ENCODE measurements at regions not wholly inside any gene's neighbourhood (a gene's known extent, or its start where the extent isn't known, plus 50 kb on each side); places are given as distances from the start of the nearest gene placed in this dataset.
"Not testable (repeated sequence)": the region's sequence is repeated elsewhere in the genome, so short reads cannot be mapped to it uniquely, and the experiment has no call there.

DNA sequence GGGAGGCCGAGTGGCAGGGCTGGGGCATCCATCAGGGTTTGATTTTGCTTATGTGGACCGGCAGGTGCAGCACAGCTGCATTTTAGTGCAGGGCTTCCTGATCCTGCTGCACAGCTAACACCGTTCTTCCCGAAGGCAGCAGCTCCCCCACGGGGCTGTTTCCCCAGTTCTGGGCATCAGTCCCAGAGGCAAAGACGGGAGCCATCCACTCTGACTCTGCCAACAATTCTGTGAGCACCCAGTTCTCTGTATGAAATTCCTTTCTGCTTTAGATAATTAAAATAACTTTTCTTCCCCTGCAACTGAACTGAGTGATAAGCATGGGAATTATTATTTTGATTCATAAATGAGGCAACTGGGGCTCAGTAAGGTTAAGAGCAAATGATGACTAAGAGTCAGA lies 262.9 kb upstream of the ATP10A start:
- no peak for DNase-seq (ENCODE audit: low read depth in 3 of 3)

DNA sequence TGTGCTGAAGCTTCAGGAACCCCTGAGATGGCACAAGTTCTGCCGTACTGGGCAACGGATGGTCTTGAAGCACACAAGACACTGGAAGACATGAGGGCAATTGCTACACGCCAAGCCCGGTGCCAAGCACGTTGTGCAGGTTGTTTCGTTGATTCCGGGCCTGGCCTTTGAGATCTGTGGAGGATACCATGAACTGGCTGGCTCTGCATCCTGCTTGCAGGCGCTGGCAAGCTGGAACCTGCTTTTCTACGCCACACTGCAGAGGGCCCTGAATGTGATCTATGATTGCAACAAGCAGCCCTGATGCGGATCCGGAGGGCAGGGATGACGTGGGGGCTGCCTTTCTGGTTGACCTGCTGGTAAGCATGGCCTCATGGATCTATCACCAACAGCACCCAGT lies 262.5 kb upstream of the ATP10A start:
- DNase-seq (ENCODE audit: low read depth in 3 of 3) = no peak

DNA sequence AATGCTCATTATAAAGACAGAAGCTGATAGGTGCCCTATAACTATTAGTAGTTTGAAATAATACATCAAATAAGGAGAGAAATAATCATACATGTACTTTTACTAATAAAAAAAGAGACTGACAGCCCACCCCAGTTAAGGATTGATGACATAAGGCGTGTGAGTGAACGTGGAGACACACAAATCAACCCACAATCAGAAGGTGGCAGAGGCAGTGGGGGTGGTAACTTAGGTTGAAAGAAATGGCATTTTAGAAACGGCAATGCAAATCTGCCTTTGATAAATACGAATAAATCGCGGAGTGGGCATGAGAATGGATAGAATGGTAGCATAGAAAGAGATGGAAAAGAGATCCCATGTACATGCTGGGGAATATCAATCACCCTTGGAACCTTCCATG lies 256.2 kb upstream of the ATP10A start:
- DNase-seq (ENCODE audit: low read depth in 3 of 3) = no peak

DNA sequence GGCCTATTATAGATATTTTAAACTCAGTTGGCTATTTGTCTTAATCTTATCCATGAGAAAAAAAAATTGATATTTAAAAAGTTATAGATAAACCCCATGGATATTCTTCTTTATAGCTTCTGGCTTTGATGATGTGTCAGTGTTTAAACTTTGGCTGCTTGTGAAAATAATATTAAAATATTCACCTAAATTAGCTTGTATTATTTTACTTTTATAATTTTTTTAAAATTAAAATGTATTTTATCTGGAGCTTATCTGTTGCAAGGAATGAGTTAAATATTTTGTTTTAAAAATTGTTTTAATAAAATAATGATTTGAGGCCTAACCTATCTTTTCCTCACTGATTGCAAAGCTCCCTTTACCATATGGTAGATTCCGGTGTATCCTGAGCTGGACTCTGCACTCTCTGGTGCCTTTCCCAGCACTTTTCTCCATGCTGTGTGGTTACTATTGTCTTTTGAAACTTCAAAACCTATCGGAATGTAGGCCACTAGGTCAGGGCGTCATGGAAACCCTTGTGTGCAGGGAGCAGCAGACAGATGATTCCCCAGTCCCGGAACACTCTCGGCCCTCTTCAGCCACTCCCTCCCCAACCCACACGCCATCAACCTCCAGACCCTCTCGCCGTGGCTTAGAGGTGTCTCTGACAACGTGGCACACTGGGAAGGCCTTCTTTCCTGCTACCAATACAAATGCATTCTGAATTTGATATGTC lies 252.3 kb upstream of the ATP10A start:
- DNase-seq (ENCODE audit: low read depth in 3 of 3) = no peak

DNA sequence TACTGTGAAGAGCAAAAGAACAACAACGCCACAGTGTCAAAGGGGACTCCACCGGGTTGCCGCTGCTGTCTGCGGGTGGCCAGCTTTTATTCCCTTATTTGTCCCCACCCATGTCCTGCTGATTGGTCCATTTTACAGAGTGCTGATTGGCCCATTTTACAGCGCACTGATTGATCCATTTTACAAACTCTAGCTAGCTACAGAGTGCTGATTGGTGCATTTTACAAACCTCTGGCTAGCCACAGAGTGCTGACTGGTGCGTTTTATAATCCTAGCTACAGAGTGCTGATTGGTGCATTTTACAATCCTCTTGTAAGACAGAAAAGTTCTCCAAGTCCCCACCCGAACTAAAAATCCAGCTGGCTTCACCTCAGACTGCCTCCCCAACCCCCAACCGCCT lies 251.0 kb upstream of the ATP10A start:
- DNase-seq (ENCODE audit: low read depth in 3 of 3) = not testable (repeated sequence)

DNA sequence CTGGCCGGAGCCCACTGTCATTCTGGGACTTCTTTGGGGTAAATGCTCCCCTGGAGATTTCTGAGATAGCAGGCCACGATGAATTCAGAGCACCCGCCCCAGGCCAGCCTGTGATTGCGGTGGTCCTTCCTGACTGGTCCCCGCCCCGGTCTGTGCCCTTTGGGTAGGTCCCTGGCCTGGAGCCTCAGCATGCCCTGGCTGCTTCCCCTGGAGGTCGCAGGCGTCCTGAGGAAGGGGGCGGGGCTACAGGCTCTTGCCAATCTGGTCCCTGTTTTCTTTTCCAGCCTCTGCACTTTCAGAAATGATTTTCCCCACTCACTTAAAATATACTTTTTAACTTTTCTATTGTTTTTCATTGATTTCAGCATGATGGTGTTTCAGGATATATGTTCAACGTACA lies 250.2 kb upstream of the ATP10A start:
- DNase-seq (ENCODE audit: low read depth in 3 of 3) = no peak

DNA sequence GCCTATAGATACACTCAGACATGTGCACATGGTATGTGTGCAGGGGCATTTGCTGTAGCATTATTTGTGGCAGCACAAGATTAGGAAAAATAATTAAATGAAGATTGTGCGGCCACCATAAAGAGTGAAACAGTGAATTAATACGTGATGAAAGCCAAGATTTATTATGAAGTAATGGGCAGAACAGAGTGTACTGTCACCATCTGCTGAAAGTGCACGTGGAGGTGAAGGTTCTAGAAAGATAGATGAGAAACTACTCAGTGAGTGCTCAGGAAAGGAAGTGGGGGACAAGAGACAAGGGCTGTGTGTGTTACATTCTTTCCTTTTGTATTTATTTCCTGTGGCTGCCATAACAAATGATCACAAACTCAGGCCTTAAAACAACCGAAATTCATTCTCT lies 246.1 kb upstream of the ATP10A start:
- no peak for DNase-seq (ENCODE audit: low read depth in 3 of 3)

DNA sequence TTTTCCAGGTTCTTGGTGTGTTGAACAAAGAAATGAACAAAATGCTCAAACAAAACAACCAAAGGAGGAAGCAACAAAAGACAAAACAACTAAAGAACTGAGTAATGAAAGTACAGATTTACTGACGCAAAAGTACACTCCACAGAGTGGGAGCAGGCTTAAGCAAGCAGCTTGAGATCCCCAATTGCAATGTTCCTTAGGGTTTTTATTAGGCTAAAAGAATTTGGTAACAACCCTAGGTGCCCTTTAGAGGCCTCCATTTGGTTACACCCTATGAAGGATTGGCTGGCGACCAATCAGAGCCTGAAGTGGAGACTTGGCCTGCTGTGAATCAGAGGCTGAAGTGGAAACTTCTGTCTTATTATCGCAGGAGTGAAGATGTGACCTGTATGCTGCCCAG lies 243.4 kb upstream of the ATP10A start:
- DNase-seq (ENCODE audit: low read depth in 3 of 3) = no peak

DNA sequence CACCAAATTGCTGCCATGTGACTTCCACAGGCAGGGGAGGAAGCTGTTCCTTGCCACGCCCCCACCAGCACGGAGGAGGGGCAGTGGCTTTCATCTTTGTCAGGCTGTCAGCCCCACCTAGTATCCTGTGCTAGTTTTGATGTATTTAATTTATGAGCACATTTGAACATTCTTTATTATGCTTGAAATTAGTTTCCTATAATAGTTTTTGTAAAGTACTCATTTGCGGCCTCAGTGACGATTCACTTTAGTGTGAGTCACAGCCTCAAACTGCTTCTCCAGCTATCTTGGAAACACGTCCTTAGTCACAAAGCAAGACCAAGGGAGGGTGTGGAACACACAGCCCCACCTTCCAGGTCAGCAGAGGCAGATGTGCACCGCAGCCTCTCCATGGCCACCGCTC lies 239.9 kb upstream of the ATP10A start:
- DNase-seq (ENCODE audit: low read depth in 3 of 3) = no peak

DNA sequence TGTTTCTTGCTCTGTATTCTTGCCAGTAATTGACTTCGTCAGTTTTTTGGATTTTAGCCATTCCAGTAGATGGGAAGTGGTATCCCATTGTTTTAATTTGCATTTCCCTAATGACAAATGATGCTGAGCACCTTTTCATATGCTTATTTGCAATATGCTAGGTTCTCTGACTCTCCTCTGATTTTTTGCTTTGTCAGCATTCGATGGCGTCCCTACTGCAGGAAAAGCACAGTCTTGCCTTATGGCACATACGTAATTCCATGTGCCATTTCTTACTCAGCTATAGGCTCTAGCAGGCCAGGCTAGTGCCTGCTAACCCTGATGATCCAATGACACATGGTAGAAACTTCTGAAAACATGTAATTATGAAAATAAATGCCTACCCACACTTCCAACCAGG lies 239.2 kb upstream of the ATP10A start:
- no peak for DNase-seq (ENCODE audit: low read depth in 3 of 3)

DNA sequence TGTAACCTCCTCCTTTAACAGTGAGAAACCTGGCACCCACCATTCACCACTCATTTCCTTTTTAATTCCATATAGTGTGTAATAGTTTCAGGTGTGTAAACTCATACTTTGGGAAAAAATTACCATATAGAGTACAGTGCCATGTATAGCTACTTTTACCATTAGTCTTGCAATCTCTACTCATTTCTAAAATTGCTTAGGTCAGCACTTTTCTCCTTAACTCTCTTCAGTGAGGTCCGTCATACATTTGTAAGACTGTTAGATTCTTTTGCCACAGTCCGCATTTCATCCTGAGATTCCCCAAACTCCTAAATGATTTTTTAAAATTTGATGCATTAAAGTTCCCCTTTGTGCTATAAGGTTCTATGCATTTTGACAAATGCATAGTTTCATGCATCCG lies 238.3 kb upstream of the ATP10A start:
- no peak for DNase-seq (ENCODE audit: low read depth in 3 of 3)

DNA sequence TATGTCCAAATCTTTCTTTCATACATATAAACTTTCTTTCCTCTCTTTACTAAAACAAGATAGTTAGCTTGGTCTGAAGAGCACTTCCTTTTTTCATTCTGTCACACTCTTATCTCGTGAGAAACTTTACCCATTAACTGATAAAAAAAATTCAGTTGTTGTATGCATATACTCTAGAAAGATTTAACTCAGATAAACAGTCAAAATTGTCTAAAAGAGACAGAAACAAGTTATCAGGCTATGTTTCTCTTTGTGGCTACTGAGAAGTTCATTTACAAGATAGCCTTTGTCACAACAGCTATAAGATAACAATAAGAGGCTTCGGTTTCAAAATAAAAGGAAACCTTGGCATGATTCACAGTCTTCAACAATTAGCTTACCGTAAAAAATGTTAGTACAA lies 235.7 kb upstream of the ATP10A start:
- DNase-seq (ENCODE audit: low read depth in 3 of 3) = no peak

DNA sequence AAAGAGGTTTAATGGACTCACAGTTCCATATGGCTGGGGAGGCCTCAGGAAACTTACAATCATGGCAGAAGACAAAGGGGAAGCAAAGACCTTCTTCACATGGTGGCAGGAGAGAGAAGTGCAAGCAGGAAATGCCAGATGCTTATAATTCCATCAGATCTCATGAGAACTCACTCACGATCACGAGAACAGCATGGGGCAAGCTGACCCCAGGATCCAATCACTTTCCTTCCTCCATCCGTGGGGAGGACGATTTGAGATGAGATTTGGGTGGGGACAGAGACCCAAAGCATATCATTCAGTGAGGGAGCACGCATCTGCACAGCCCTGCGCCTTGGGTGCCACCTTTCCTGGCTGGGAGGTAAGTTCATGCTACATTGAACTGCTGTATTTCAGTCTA lies 234.1 kb upstream of the ATP10A start:
- no peak for DNase-seq (ENCODE audit: low read depth in 3 of 3)

DNA sequence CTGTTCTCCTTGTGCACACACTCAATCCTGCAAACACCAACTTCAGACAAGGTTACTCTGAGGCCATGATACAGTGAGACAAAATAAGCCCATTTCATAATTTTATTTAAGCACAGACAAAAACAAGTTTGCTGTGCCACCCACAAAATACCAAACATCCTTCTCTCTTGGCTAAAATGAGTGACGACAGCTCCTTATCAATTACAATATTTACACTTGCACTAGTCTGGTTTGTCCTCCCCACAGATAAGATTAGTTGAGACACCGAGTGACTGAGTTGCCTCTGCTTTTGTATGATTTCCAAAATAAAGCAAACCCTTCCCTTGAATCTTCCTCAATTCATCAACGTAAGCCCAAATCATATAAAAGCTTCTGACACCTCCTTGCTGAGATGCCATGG lies 233.5 kb upstream of the ATP10A start:
- DNase-seq (ENCODE audit: low read depth in 3 of 3) = no peak

DNA sequence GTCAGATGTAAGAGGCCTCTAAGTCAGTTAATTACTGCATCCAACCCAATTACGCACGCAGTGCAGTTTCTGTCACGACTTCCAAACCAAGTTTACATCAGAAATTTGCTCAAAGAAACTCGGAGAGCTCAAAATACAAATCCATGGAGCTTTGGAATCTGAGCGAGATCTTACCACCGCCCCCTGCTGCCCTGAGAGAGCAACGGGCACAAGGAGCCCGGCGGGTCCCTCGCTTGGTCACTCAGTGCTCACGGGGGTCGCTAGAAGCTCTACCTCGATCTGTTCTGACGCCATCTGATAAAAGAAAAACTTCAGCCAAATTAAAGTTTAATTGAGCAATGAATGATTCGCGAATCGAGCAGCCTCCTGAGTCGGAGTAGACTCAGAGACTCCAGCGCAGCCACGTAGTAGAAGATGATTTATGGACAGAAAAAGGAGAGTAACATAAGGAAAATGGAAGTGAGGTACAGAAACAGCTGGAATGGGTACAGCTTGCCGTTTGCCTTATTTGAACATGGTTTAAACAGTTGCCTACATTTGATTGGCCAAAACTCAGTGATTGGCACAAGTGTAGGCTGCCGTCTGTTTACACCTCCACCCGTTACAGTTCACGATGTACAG lies 232.7 kb upstream of the ATP10A start:
- no peak for DNase-seq (ENCODE audit: low read depth in 3 of 3)

DNA sequence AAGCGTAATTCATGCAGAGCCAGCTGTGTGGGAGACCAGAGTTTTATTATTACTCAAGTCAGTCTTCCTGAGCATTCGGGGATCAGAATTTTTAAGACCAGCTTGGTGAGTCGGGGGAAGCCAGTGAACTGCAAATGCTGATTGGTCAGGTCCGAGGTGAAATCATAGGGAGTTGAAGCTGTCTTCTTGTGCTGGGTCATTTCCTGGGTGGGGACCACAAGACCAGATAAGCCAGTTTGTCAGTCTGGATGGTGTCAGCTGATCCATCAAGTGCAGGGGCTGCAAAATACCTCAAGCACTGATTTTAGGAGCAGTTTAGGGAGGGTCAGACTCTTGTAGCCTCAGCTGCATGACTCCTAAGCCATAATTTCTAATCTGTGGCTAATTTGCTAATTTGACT lies 228.1 kb upstream of the ATP10A start:
- no peak for DNase-seq (ENCODE audit: low read depth in 3 of 3)

DNA sequence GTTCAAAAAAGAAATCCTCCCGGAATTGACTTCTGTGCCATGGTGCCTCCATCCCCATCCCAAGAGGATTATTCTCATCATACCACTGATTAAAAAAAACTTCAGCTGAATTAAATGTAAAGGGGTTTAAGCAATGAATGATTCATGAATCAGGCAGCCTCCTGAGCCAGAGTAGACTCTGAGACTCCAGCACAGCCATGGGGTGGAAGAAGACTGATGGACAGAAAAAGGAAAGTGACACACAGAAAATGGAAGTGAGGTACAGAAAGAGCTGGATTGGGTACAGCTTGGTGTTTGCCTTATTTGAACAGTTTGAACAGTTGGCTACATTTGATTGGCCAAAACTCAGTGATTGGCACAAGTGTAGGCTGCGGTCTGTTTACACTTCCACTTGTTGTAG lies 224.8 kb upstream of the ATP10A start:
- no peak for DNase-seq (ENCODE audit: low read depth in 3 of 3)

DNA sequence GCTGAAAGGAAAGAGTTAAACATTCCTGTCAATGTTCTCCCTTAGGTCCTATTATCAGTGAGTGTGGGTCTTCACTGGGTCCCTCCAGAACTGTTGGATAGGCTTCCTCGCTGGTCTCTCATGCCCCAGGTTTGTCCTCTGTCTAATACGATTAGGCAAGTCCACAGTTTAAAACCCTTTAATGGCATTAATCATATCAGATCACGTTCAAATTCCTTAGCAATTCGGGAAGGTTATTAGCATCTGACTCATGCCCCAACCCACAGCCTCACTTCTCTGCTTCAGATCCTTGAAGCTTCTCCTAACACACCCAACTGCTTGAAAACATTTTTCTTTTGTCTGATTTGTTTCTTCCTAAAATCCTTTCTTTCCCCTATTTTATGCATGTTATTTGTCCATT lies 224.3 kb upstream of the ATP10A start:
- no peak for DNase-seq (ENCODE audit: low read depth in 3 of 3)

DNA sequence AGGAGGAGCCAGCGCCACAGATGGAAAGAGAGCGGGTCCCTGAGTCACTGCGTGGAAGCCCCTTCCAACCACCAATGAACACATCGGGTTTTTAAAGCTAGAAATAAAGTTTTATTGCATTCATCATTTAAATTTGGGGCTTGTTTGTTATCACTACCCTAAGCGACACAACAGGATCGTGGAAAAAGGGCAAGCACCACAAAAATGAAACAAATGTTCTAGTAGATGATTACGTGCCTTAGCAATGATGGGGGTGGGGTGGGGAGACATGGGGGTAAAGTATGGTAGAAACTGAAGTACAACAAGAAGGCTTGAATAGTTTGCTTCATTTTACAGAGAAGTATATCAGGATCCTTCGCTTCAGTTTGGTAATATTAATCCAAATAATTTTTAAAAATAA lies 221.6 kb upstream of the ATP10A start:
- no peak for DNase-seq (ENCODE audit: low read depth in 3 of 3)

DNA sequence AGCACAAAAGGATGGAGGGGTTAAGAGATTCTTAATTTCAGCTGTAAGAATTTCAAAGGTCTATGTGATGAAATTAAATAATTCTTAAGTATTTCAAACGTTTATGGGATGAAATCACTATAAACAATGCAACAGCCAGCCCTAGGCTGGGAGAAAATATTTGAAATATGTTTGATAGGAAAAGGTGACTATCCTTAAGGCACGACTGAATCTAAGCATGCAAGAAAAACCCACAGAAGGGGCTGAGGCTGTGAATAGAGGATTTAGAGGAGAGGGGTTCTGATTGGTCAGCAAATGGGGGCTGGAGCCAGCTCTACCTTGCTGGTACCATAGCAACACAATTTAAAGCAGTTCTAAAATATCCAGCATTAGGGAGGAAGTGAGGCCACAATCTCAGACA lies 220.8 kb upstream of the ATP10A start:
- DNase-seq (ENCODE audit: low read depth in 3 of 3) = no peak

DNA sequence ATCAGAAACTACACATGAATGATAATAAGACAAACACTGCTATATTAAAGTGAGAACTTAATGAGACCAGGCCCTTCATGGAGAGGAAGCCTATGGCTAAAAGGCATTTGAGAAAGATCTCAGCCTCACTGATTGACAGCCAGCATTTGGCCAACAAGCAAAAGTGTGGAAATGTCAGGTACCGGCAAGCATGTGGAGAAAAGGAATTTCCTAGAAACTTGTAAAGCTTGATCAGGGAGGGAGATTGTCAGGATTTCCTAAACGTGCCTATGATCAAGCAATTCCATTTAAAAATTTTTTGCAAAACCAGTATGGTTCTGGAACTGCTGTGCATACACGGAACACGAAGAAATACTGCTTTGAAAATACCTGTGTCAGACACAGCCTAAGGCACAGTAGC lies 220.3 kb upstream of the ATP10A start:
- no peak for DNase-seq (ENCODE audit: low read depth in 3 of 3)

DNA sequence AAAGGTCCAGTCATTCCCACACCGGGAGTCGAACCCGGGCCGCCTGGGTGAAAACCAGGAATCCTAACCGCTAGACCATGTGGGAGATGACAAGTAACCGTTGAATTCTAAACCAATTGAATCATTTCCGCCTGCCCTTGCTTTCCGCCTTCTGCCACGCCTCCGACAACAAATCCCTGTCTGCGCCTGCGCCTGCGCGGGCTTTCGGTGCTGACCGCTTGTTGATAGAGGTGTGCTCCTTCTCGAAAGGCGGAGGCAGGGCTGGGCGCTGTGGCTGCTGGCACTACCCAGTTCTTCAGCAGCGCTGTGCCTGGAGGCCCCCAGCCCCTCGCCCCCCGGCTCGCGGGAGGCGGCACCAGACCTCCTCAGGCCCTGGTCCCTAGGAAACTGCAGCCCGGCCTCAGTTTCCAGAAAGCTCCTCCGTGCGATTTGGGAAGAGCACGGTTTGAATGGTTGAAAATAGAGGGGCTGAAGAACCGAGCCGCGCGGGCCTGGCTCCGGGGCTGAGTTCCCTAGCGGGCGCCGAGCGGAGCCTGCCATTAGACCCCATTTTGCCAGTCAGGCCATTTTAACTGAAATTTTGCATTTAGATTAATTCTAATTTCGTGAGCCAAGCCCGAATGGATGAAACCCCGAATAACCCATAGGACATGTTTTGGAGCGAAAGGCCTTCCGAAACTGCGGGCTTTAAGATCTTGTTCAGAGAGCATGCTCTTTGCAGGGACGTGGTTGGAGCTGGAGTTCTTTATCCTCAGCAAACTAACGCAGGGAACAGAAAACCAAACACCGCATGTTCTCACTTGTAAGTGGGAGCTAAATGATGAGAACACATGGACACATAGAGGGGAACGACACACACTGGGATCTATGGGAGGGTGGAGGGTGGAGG lies 219.3 kb upstream of the ATP10A start:
- DNase-seq (ENCODE audit: low read depth in 3 of 3) = peak; percentile 91 to 94 (median 91)

DNA sequence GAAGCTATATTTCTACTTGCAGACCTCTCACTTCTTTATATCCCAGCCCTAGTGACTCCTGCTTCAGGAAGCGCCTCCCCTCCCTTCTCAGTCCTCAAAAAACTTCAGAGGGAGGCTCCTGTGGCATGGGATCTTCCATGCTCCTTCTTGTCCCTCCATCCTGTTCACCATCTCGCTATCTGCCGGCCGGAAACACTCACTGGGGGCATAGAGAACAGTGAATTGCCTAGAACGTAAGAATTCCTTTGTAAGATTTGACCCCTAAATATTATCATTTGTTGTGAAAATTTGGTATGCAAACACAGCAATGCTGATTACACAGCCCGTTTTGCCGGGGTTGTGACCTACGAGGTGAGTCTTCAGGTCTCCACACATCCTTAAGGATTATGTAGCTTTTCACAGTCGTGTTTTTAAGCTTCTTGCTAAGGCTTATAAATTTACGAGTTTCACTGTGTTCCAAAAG lies 218.7 kb upstream of the ATP10A start:
- DNase-seq (ENCODE audit: low read depth in 3 of 3) = no peak
